MG63 (cell line): ENCODE measurements at regions not wholly inside any gene's neighbourhood (a gene's known extent, or its start where the extent isn't known, plus 50 kb on each side); places are given as distances from the start of the nearest gene placed in this dataset.

ENCODE experiments used
- DNase-seq: peaks from one replicate; pipeline ENCODE4 v3.0.0-alpha.2; 2020
- H3K27me3 ChIP-seq: fragments of 250-450 bp; sonication (Bioruptor Pico); 2 replicates; pipeline ENCODE4 v1.5.1; 2020; ENCODE audit warnings: mild to moderate bottlenecking, moderate library complexity
- H3K36me3 ChIP-seq: fragments of 250-450 bp; sonication (Bioruptor Pico); 2 replicates; pipeline ENCODE4 v1.5.1; 2020; ENCODE audit warnings: mild to moderate bottlenecking, moderate library complexity
- H3K4me3 ChIP-seq: fragments of 250-450 bp; sonication (Bioruptor Pico); 2 replicates; pipeline ENCODE4 v1.5.1; 2020; ENCODE audit warnings: mild to moderate bottlenecking, moderate library complexity
- H3K9me3 ChIP-seq: fragments of 250-450 bp; sonication (Bioruptor Pico); 2 replicates; pipeline ENCODE4 v1.5.1; 2020; ENCODE audit warnings: mild to moderate bottlenecking, moderate library complexity

- H3K36me3 ChIP-seq = no peaks in the 10 kb centered on the region
- no peaks in the 10 kb centered on the region for H3K27me3 ChIP-seq
- DNase-seq = no peak
- H3K4me3 ChIP-seq = no peak overlapping the region
- no peaks in the 10 kb centered on the region for H3K9me3 ChIP-seq
Observed at GRCh38 chr13:57991041-57991440, 359.5 kb downstream of the PCDH17 start.

GRCh38 chr13:57992416-57992815 is 360.9 kb downstream of the PCDH17 start:
- Histone ChIP-seq H3K4me3 (no peak overlapping the region), H3K27me3 (no peaks in the 10 kb centered on the region), H3K36me3 (no peaks in the 10 kb centered on the region), H3K9me3 (no peaks in the 10 kb centered on the region)
- DNase-seq = no peak

- no peaks in the 10 kb centered on the region for H3K27me3 ChIP-seq
- H3K4me3 ChIP-seq = no peak overlapping the region
- H3K36me3 ChIP-seq = no peaks in the 10 kb centered on the region
- DNase-seq = no peak
- H3K9me3 ChIP-seq = no peaks in the 10 kb centered on the region
Observed at GRCh38 chr13:57996717-57997116, 365.2 kb downstream of the PCDH17 start.

GRCh38 chr13:58004751-58005150 is 373.2 kb downstream of the PCDH17 start:
- DNase-seq = no peak
- H3K9me3 ChIP-seq = no peaks in the 10 kb centered on the region
- no peak overlapping the region for H3K4me3 ChIP-seq
- H3K27me3 ChIP-seq = no peaks in the 10 kb centered on the region
- H3K36me3 ChIP-seq = no peaks in the 10 kb centered on the region

GRCh38 chr13:58018020-58018419 is 386.5 kb downstream of the PCDH17 start:
- no peak for DNase-seq

GRCh38 chr13:58018865-58019264 is 387.3 kb downstream of the PCDH17 start:
- H3K4me3 ChIP-seq = no peak overlapping the region
- no peak for DNase-seq
- H3K36me3 ChIP-seq = no peaks in the 10 kb centered on the region
- no peaks in the 10 kb centered on the region for H3K27me3 ChIP-seq
- H3K9me3 ChIP-seq = no peaks in the 10 kb centered on the region

More at GRCh38 chr13:58018020-58018419, 386.5 kb downstream of the PCDH17 start:
- no peaks in the 10 kb centered on the region for H3K9me3 ChIP-seq
- H3K4me3 ChIP-seq = no peak overlapping the region
- no peaks in the 10 kb centered on the region for H3K36me3 ChIP-seq
- no peaks in the 10 kb centered on the region for H3K27me3 ChIP-seq

- DNase-seq = no peak
- no peak overlapping the region for H3K4me3 ChIP-seq
- no peaks in the 10 kb centered on the region for H3K36me3 ChIP-seq
- H3K27me3 ChIP-seq = no peaks in the 10 kb centered on the region
- H3K9me3 ChIP-seq = no peaks in the 10 kb centered on the region
Observed at GRCh38 chr13:58024103-58024502, 392.6 kb downstream of the PCDH17 start.

- Histone ChIP-seq H3K4me3 (no peak overlapping the region), H3K36me3 (no peaks in the 10 kb centered on the region), H3K27me3 (no peaks in the 10 kb centered on the region), H3K9me3 (no peaks in the 10 kb centered on the region)
- no peak for DNase-seq
Observed at GRCh38 chr13:58025821-58026220, 394.3 kb downstream of the PCDH17 start.

GRCh38 chr13:58032676-58033460 is 401.3 kb downstream of the PCDH17 start:
- H3K4me3 ChIP-seq = no peak overlapping the region
- no peaks in the 10 kb centered on the region for H3K36me3 ChIP-seq
- H3K9me3 ChIP-seq = no peaks in the 10 kb centered on the region
- DNase-seq = no peak
- no peaks in the 10 kb centered on the region for H3K27me3 ChIP-seq

GRCh38 chr13:58043971-58044370 is 412.4 kb downstream of the PCDH17 start:
- no peak for DNase-seq
- no peaks in the 10 kb centered on the region for H3K36me3 ChIP-seq
- H3K27me3 ChIP-seq = no peaks in the 10 kb centered on the region
- no peaks in the 10 kb centered on the region for H3K9me3 ChIP-seq
- no peak overlapping the region for H3K4me3 ChIP-seq

GRCh38 chr13:58048670-58049069 is 417.1 kb downstream of the PCDH17 start:
- H3K27me3 ChIP-seq = no peaks in the 10 kb centered on the region
- no peak overlapping the region for H3K4me3 ChIP-seq
- H3K9me3 ChIP-seq = no peaks in the 10 kb centered on the region
- H3K36me3 ChIP-seq = no peaks in the 10 kb centered on the region
- DNase-seq = no peak

- Histone ChIP-seq H3K27me3 (no peaks in the 10 kb centered on the region), H3K4me3 (no peak overlapping the region), H3K36me3 (no peaks in the 10 kb centered on the region), H3K9me3 (no peaks in the 10 kb centered on the region)
- DNase-seq = no peak
Observed at GRCh38 chr13:58051396-58051795, 419.9 kb downstream of the PCDH17 start.

- Histone ChIP-seq H3K27me3 (no peaks in the 10 kb centered on the region), H3K36me3 (no peaks in the 10 kb centered on the region), H3K4me3 (no peak overlapping the region), H3K9me3 (no peaks in the 10 kb centered on the region)
- DNase-seq = no peak
Observed at GRCh38 chr13:58051807-58052375, 420.3 kb downstream of the PCDH17 start.

- no peak for DNase-seq
- no peak overlapping the region for H3K4me3 ChIP-seq
Observed at GRCh38 chr13:58056426-58056825, 424.9 kb downstream of the PCDH17 start.

GRCh38 chr13:58059624-58060023 is 428.1 kb downstream of the PCDH17 start:
- Histone ChIP-seq H3K27me3 (no peaks in the 10 kb centered on the region), H3K36me3 (no peaks in the 10 kb centered on the region), H3K9me3 (no peaks in the 10 kb centered on the region), H3K4me3 (no peak overlapping the region)
- no peak for DNase-seq

More at GRCh38 chr13:58056426-58056825, 424.9 kb downstream of the PCDH17 start:
- Histone ChIP-seq H3K36me3 (no peaks in the 10 kb centered on the region), H3K9me3 (no peaks in the 10 kb centered on the region), H3K27me3 (no peaks in the 10 kb centered on the region)

- no peaks in the 10 kb centered on the region for H3K9me3 ChIP-seq
- H3K4me3 ChIP-seq = no peak overlapping the region
- no peaks in the 10 kb centered on the region for H3K36me3 ChIP-seq
- H3K27me3 ChIP-seq = no peaks in the 10 kb centered on the region
- no peak for DNase-seq
Observed at GRCh38 chr13:58080806-58081205, 449.3 kb downstream of the PCDH17 start.

- Histone ChIP-seq H3K9me3 (no peaks in the 10 kb centered on the region), H3K27me3 (no peaks in the 10 kb centered on the region), H3K36me3 (no peaks in the 10 kb centered on the region), H3K4me3 (no peak overlapping the region)
- DNase-seq = no peak
Observed at GRCh38 chr13:58081301-58081820, 449.8 kb downstream of the PCDH17 start.

- Histone ChIP-seq H3K36me3 (no peaks in the 10 kb centered on the region), H3K4me3 (no peak overlapping the region), H3K27me3 (no peaks in the 10 kb centered on the region), H3K9me3 (no peaks in the 10 kb centered on the region)
- DNase-seq = no peak
Observed at GRCh38 chr13:58083064-58083463, 451.5 kb downstream of the PCDH17 start.
